ENCODE measurements at regions not wholly inside any gene's neighbourhood (a gene's known extent, or its start where the extent isn't known, plus 50 kb on each side); places are given as distances from the start of the nearest gene placed in this dataset.
A peak's percentile ranks its signal among the peaks of the same experiment; 100 is the strongest.

DNA sequence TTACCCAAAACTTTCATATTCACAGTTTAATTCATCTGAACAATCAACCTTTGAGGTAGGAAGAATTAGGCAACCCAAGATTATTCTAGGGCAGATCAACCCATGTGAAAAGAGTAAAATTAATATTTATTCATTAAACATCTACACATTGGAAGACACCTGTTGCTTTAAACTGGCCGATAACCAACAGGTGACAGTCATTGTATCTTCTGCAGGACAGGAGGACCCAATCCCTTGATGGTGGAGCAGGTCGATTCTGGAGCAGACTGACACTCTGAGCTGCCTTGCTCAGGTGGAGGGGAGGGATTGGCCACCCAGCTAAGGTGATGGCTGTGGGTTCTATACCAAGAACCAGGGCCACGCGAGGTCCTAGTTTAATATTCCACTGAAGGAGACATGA, 230.3 kb downstream of the OSR1 start:
- DNase-seq (ENCODE audit: low read depth in 1 of 2, low spot score in 2 of 2): no peak
- H3K9me3 ChIP-seq (replicated peaks): no peaks in the 10 kb centered on the region
- H3K27me3 ChIP-seq (replicated peaks): no peaks in the 10 kb centered on the region
- H3K27ac ChIP-seq: no peak overlapping the region
- no peak overlapping the region for H3K4me3 ChIP-seq
- peaks cover 41% of the 10 kb centered on the region for H3K4me1 ChIP-seq (replicated peaks)
- H3K36me3 ChIP-seq: no peaks in the 10 kb centered on the region

GRCh38 chr2:19127616-19128015, 230.8 kb downstream of the OSR1 start:
- Histone ChIP-seq H3K36me3 (no peaks in the 10 kb centered on the region), H3K27ac (no peak overlapping the region), H3K9me3 (replicated peaks) (no peaks in the 10 kb centered on the region), H3K27me3 (replicated peaks) (no peaks in the 10 kb centered on the region), H3K4me1 (replicated peaks) (peaks cover 41% of the 10 kb centered on the region), H3K4me3 (no peak overlapping the region)
- no peak for DNase-seq (ENCODE audit: low read depth in 1 of 2, low spot score in 2 of 2)

GRCh38 chr2:19125901-19126680, 232.3 kb downstream of the OSR1 start:
- Histone ChIP-seq H3K27ac (no peak overlapping the region), H3K27me3 (replicated peaks) (no peaks in the 10 kb centered on the region), H3K9me3 (replicated peaks) (no peaks in the 10 kb centered on the region), H3K36me3 (no peaks in the 10 kb centered on the region), H3K4me3 (no peak overlapping the region), H3K4me1 (replicated peaks) (peaks cover 44% of the 10 kb centered on the region)
- DNase-seq (ENCODE audit: low read depth in 1 of 2, low spot score in 2 of 2): no peak

- no peaks in the 10 kb centered on the region for H3K36me3 ChIP-seq
- H3K4me1 ChIP-seq (replicated peaks): peaks cover 38% of the 10 kb centered on the region
- no peaks in the 10 kb centered on the region for H3K9me3 ChIP-seq (replicated peaks)
- H3K4me3 ChIP-seq: no peak overlapping the region
- peak overlapping the region; percentile 35 for H3K27ac ChIP-seq
- DNase-seq (ENCODE audit: low read depth in 1 of 2, low spot score in 2 of 2): peak in 1 of 2 experiments; percentile 31
- no peaks in the 10 kb centered on the region for H3K27me3 ChIP-seq (replicated peaks)
These were observed 234.3 kb downstream of the OSR1 start for GRCh38 chr2:19124135-19124534.

DNA sequence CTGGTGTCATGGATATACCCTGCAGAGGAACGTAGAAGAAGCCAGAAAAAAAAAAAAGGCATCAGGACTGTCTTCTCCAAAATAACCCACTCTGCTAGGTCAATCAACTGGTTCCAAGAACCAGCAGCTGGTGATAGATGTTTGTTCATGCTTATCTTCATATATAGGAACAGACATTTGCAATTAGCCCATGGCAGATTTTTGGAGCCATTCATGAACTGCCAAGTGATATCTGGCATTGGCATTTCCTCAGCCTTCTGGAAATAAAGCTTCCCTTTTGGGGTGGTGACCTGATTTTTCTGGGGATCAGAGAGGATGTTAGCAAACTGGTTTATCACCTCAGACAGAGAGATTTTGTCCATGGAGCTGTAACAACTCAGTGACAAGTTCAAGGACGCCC, 234.9 kb downstream of the OSR1 start:
- H3K27ac ChIP-seq: no peak overlapping the region
- H3K4me1 ChIP-seq (replicated peaks): peaks cover 38% of the 10 kb centered on the region
- no peaks in the 10 kb centered on the region for H3K36me3 ChIP-seq
- no peaks in the 10 kb centered on the region for H3K9me3 ChIP-seq (replicated peaks)
- H3K4me3 ChIP-seq: no peak overlapping the region
- no peak for DNase-seq (ENCODE audit: low read depth in 1 of 2, low spot score in 2 of 2)
- no peaks in the 10 kb centered on the region for H3K27me3 ChIP-seq (replicated peaks)

DNA sequence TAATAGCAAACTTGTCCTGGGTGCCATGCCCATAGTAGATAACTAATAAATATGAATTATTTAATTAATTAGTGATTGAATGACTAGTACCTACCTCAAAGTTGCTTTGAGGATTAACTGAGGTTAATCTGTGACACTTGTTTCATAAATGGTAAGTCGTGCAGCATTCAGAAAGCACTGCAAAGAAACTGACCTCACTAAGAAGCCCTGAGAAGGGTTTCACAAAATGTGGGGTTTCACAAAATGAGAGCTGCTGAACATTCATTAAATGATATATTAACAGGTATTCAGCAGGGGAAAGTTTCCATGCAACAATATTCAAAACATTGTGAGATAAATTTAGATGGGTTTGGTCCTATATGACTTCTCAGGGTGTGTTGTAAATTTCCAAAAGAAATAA, 236.2 kb downstream of the OSR1 start:
- Histone ChIP-seq H3K27me3 (replicated peaks) (no peaks in the 10 kb centered on the region), H3K4me3 (no peak overlapping the region), H3K27ac (no peak overlapping the region), H3K9me3 (replicated peaks) (no peaks in the 10 kb centered on the region), H3K4me1 (replicated peaks) (peaks cover 38% of the 10 kb centered on the region), H3K36me3 (no peaks in the 10 kb centered on the region)
- no peak for DNase-seq (ENCODE audit: low read depth in 1 of 2, low spot score in 2 of 2)

- DNase-seq (ENCODE audit: low read depth in 1 of 2, low spot score in 2 of 2): peak; percentile 88 to 89
- Histone ChIP-seq H3K9me3 (replicated peaks) (no peaks in the 10 kb centered on the region), H3K27me3 (replicated peaks) (no peaks in the 10 kb centered on the region), H3K27ac (peak overlapping the region; percentile 80), H3K36me3 (no peaks in the 10 kb centered on the region), H3K4me3 (no peak overlapping the region), H3K4me1 (replicated peaks) (peaks cover 38% of the 10 kb centered on the region)
These were observed 237.3 kb downstream of the OSR1 start for GRCh38 chr2:19120941-19121750.

DNA sequence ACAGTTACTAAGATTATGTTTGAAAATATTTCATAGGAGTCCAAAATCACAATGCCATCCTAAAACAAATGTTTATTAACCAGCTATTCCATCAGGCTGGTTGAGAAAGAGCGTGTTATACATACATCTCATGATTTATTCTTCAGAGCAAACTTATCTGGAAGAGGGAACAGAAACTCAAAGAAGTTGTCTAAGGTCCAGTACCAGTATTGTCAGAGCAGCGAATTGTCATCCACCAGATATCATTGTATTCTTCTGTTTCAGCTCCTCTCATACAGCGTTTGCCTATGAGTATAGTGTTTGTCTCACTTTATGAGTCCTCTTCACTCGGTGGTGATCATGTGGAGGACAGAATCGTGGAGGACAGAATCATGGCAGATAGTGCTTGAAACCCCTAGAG, 238.2 kb downstream of the OSR1 start:
- no peak for DNase-seq (ENCODE audit: low read depth in 1 of 2, low spot score in 2 of 2)
- Histone ChIP-seq H3K4me1 (replicated peaks) (peaks cover 39% of the 10 kb centered on the region), H3K27ac (no peak overlapping the region), H3K36me3 (no peaks in the 10 kb centered on the region), H3K27me3 (replicated peaks) (no peaks in the 10 kb centered on the region), H3K4me3 (no peak overlapping the region), H3K9me3 (replicated peaks) (no peaks in the 10 kb centered on the region)

GRCh38 chr2:19119326-19120001, 239.0 kb downstream of the OSR1 start:
- Histone ChIP-seq H3K4me1 (replicated peaks) (peaks cover 38% of the 10 kb centered on the region), H3K4me3 (no peak overlapping the region), H3K36me3 (no peaks in the 10 kb centered on the region), H3K27ac (no peak overlapping the region), H3K27me3 (replicated peaks) (no peaks in the 10 kb centered on the region), H3K9me3 (replicated peaks) (no peaks in the 10 kb centered on the region)
- no peak for DNase-seq (ENCODE audit: low read depth in 1 of 2, low spot score in 2 of 2)

DNA sequence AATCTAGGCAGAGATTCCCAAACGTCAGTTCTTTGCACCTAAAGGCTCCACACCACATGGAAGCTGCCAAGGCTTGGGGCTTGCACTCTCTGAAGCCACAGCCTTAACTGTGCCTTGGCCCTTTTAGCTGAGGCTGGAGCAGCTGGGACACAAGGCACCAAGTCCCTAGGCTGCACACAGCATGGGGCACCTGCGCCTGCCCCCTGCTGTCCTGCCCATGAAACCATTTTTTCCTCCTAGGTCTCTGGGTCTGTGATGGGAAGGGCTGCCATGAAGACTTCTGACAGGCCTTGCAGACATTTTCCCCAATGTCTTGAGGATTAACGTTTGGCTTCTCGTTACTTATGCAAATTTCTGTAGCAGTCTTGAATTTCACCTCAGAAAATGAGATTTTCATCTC, 241.5 kb downstream of the OSR1 start:
- H3K36me3 ChIP-seq: no peaks in the 10 kb centered on the region
- H3K9me3 ChIP-seq (replicated peaks): no peaks in the 10 kb centered on the region
- no peak overlapping the region for H3K27ac ChIP-seq
- peaks cover 23% of the 10 kb centered on the region for H3K4me1 ChIP-seq (replicated peaks)
- no peak overlapping the region for H3K4me3 ChIP-seq
- no peaks in the 10 kb centered on the region for H3K27me3 ChIP-seq (replicated peaks)
- no peak for DNase-seq (ENCODE audit: low read depth in 1 of 2, low spot score in 2 of 2)

DNA sequence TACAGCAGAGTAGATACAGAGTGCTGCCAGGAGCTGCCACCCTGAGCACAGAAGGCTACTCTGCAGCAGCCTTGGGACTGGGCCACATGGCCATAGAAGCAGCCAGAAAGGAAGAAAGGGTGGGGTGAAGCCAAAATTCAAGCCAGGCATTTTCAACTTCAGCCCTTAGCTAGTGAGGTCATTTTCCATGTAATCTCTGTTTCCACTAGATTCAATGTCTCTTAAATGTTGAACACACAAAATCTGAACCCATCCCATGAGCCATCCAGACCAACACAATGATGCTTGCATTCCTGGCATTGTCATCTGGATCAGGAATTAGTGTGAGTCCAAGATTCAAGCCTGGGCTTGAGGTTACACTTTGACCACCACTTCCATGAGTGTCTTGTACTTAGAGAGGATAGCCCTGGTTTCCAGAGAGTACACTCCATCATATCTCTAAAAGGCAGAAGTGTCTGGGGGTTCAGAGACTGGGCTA, 243.6 kb downstream of the OSR1 start:
- Histone ChIP-seq H3K27me3 (replicated peaks) (no peaks in the 10 kb centered on the region), H3K27ac (no peak overlapping the region), H3K36me3 (no peaks in the 10 kb centered on the region), H3K4me1 (replicated peaks) (0 out of 2 replicates have a peak, but pooled peaks cover 4% of the 10 kb centered on the region), H3K9me3 (replicated peaks) (no peaks in the 10 kb centered on the region), H3K4me3 (no peak overlapping the region)
- no peak for DNase-seq (ENCODE audit: low read depth in 1 of 2, low spot score in 2 of 2)

DNA sequence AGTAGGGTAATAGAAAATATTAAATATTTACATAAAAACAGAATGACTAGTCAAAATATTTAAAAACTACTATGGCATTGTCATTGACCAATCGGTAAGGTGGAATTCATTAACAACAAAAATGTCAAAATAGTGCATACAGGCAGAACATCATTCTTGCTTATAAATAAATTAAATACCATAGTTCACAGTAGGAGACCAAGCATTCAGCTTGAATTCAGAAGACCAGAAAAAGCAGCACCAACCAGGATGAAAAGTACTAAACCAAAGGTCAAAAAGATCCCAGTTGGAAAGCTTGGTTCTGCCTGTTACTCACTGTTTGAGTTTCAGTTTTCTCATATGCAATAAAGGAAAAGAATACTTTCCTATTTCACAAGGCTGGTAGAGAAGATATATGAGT, 244.3 kb downstream of the OSR1 start:
- no peaks in the 10 kb centered on the region for H3K27me3 ChIP-seq (replicated peaks)
- H3K4me3 ChIP-seq: no peak overlapping the region
- 0 out of 2 replicates have a peak, but pooled peaks cover 4% of the 10 kb centered on the region for H3K4me1 ChIP-seq (replicated peaks)
- H3K9me3 ChIP-seq (replicated peaks): no peaks in the 10 kb centered on the region
- H3K36me3 ChIP-seq: no peaks in the 10 kb centered on the region
- H3K27ac ChIP-seq: no peak overlapping the region
- no peak for DNase-seq (ENCODE audit: low read depth in 1 of 2, low spot score in 2 of 2)

- Histone ChIP-seq H3K4me3 (no peak overlapping the region), H3K9me3 (replicated peaks) (no peaks in the 10 kb centered on the region), H3K4me1 (replicated peaks) (0 out of 2 replicates have a peak, but pooled peaks cover 4% of the 10 kb centered on the region), H3K36me3 (no peaks in the 10 kb centered on the region), H3K27ac (no peak overlapping the region), H3K27me3 (replicated peaks) (no peaks in the 10 kb centered on the region)
- no peak for DNase-seq (ENCODE audit: low read depth in 1 of 2, low spot score in 2 of 2)
These were observed 247.1 kb downstream of the OSR1 start for GRCh38 chr2:19111354-19111753.

DNA sequence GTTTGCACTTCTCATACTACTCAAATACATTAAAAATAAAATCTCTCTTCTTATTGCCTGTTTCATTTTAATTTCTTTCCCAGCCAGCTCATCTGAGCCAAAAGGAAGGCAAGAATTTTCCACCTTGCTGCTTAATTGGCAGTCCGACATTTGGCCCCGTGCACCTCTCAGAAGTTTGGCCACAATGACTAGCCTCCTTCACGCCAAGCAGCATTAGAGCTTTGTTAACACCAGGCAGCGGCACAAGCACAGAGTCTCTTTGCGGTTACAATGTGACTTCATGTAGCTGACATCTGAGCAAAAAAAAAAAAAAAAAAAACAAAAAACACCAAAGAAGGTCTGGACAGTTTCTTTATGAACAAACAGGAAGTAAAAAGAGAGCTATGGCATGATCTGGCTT, 248.9 kb downstream of the OSR1 start:
- H3K4me3 ChIP-seq: no peak overlapping the region
- H3K36me3 ChIP-seq: no peaks in the 10 kb centered on the region
- no peaks in the 10 kb centered on the region for H3K27me3 ChIP-seq (replicated peaks)
- H3K4me1 ChIP-seq (replicated peaks): no peaks in the 10 kb centered on the region
- no peak overlapping the region for H3K27ac ChIP-seq
- no peak for DNase-seq (ENCODE audit: low read depth in 1 of 2, low spot score in 2 of 2)
- no peaks in the 10 kb centered on the region for H3K9me3 ChIP-seq (replicated peaks)
